ENCODE measurements at regions not wholly inside any gene's neighbourhood (a gene's known extent, or its start where the extent isn't known, plus 50 kb on each side); places are given as distances from the start of the nearest gene placed in this dataset.

DNA sequence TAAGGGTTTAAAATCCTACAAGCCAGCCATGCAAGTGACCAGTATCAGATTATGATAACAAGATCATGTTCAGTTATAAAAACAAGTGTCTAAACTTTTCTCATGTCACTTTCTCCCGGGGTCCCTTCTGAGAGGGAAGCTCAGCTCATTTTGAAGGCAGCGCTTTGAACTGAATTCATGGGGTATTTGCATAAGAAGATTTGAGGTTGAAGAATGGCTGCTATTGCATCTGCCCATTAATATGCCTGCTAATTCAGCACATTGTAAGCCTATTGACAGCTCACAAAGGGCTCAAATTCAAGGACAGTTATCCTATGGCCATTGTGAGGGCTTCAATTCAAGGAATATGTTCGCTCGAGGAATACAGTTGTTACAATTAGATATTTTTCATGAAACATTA lies 290.2 kb upstream of the IRX3 start:
- Mint-ChIP-seq H3K27me3 (peaks cover 20% of the 10 kb centered on the region), H3K9me3 (peaks cover 3% of the 10 kb centered on the region), H3K4me3 (no peak overlapping the region), H3K36me3 (ENCODE audit: low read depth) (no peaks in the 10 kb centered on the region), H3K4me1 (no peaks in the 10 kb centered on the region), H3K27ac (no peak overlapping the region)
- ChIA-PET CTCF (no interaction called here), POLR2A (no interaction called here)
- TF ChIP-seq CTCF (IDR thresholded peaks at IDR 0.05) = no peak
- intact Hi-C loops (cut with micrococcal nuclease) = no loop called here
- no peak for ATAC-seq (ENCODE audit: low read depth)
- DNase-seq = no peak

DNA sequence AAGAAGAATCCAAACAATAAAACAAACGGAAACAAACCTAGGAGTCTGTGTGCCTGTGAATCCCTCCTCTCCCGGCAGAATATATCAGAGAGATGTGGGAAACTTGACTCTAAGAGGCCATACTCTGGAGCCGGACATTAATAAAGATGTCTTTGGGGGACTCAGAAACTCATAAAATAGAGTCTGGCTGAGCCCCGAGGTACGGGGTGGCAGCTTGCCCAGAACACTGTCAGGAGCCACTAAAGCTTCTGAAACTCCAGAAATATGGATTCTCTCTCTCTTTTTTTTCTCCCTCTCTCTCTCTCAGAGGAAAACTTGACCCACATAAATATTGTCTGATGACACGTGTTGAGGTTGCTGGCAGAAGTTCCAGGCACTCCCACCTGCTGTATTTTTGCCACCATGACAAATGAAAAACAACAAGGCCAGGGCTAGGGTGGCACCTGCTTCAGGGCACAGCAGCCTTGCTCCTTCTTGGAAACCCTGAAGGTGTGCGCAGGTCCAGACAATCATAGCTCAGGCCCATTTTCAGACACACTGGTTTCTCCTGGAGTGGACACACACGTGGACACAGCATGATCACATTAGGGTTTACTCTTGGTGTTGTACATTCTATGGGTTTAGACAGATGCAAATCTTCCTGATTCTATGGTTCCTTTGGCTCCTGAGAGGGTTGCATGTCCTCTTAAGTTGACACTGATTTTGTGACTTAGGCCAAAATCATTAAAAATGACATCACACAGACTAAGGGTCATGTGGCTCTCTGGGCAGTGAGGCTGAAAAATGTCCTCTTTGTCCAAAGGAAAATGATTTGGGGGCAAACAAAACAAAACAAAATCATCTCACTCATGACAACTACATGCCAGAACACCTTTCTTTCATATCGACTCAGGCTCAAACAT lies 282.6 kb upstream of the IRX3 start:
- ChIA-PET CTCF (no interaction called here), POLR2A (no interaction called here)
- no peak overlapping the region for H3K4me3 Mint-ChIP-seq
- no peak overlapping the region for H3K27ac Mint-ChIP-seq
- no peak for TF ChIP-seq CTCF (IDR thresholded peaks at IDR 0.05)
- H3K4me1 Mint-ChIP-seq = no peaks in the 10 kb centered on the region
- DNase-seq (no peak), ATAC-seq (ENCODE audit: low read depth) (no peak)
- intact Hi-C loops (cut with micrococcal nuclease) = no loop called here
- no peaks in the 10 kb centered on the region for H3K36me3 Mint-ChIP-seq (ENCODE audit: low read depth)
- H3K9me3 Mint-ChIP-seq = no peaks in the 10 kb centered on the region
- no peaks in the 10 kb centered on the region for H3K27me3 Mint-ChIP-seq

GRCh38 chr16:54564841-54565240 lies 278.3 kb upstream of the IRX3 start:
- Mint-ChIP-seq H3K9me3 (no peaks in the 10 kb centered on the region), H3K4me3 (no peak overlapping the region), H3K36me3 (ENCODE audit: low read depth) (no peaks in the 10 kb centered on the region), H3K27me3 (no peaks in the 10 kb centered on the region), H3K4me1 (no peaks in the 10 kb centered on the region), H3K27ac (no peak overlapping the region)
- intact Hi-C loops (cut with micrococcal nuclease) = no loop called here
- CTCF ChIA-PET = no interaction called here
- no peak for TF ChIP-seq CTCF (IDR thresholded peaks at IDR 0.05)
- no peak for DNase-seq
- POLR2A ChIA-PET = no interaction called here
- ATAC-seq (ENCODE audit: low read depth) = no peak

DNA sequence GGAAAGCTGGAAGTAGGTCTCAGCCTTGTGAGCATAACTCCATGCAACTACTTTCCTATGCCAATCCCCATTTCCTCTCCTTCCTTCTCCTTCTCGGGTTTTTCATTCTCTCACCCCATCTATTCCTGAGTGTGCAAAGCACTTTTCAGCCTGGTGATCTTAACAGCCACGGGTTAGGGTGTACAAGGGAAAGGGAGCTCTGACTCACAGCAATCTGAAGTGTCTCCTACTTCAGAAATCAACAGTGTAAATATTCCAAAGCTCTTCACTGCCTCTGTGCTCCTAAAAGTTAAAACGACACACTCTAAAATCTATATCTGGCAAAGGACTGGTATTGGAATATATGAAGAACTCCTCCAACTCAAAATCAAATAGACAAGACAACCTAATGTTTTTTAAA lies 268.0 kb upstream of the IRX3 start:
- POLR2A ChIA-PET = no interaction called here
- H3K4me1 Mint-ChIP-seq = no peaks in the 10 kb centered on the region
- no peaks in the 10 kb centered on the region for H3K27me3 Mint-ChIP-seq
- DNase-seq = no peak
- no peak overlapping the region for H3K27ac Mint-ChIP-seq
- no peaks in the 10 kb centered on the region for H3K9me3 Mint-ChIP-seq
- CTCF ChIA-PET = no interaction called here
- no peak for ATAC-seq (ENCODE audit: low read depth)
- H3K36me3 Mint-ChIP-seq (ENCODE audit: low read depth) = no peaks in the 10 kb centered on the region
- intact Hi-C loops (cut with micrococcal nuclease) = no loop called here
- no peak for TF ChIP-seq CTCF (IDR thresholded peaks at IDR 0.05)
- no peak overlapping the region for H3K4me3 Mint-ChIP-seq

DNA sequence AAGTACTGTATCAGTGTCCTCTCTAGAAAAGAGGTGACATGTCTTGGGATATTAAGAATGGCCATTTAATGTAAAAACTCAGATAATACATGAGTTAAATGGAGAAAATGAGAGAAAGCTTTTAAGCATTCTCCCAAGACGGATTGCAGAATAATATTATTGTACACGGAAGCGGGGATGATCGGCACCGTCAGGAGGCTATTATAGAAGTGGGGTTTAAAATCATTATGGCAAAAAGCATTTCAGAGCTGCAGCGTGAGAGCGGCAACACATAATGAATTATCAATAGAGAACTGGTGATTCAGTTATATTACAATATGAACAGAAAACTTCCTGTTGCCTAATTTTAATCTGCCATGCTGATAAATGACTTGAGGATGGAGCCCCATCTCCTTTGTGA lies 261.7 kb upstream of the IRX3 start:
- H3K36me3 Mint-ChIP-seq (ENCODE audit: low read depth) = no peaks in the 10 kb centered on the region
- intact Hi-C loops (cut with micrococcal nuclease) = no loop called here

More for the DNA sequence above, 261.7 kb upstream of the IRX3 start:
- ChIA-PET POLR2A (no interaction called here), CTCF (no interaction called here)
- H3K9me3 Mint-ChIP-seq = no peaks in the 10 kb centered on the region
- DNase-seq (no peak), ATAC-seq (ENCODE audit: low read depth) (no peak)
- TF ChIP-seq CTCF (IDR thresholded peaks at IDR 0.05) = no peak
- H3K4me3 Mint-ChIP-seq = no peak overlapping the region
- no peaks in the 10 kb centered on the region for H3K4me1 Mint-ChIP-seq
- H3K27ac Mint-ChIP-seq = no peak overlapping the region
- H3K27me3 Mint-ChIP-seq = peaks cover 3% of the 10 kb centered on the region

All from activated B cell treated with CpG ODN at 0.5 μM for 24 hours (primary cell).